CD14-positive monocyte (primary cell): ENCODE measurements at regions not wholly inside any gene's neighbourhood (a gene's known extent, or its start where the extent isn't known, plus 50 kb on each side); places are given as distances from the start of the nearest gene placed in this dataset.

Experiments used
- DNase-seq, 3 donors: peaks; one replicate each; pipeline ENCODE4 v3.0.0-alpha.2; 2011 to 2022
- H2AFZ ChIP-seq: 2 replicates; pipeline ENCODE4 v1.6.0; 2012; ENCODE audit warnings: mild to moderate bottlenecking, low read depth, low read length, inconsistent platforms; ENCODE audit not compliant: insufficient read depth, poor library complexity, severe bottlenecking
- H3K27ac ChIP-seq, 2 donors: 1 replicate in 1 of 2; 2 replicates in 1 of 2; pipeline ENCODE4 v1.5.1; 2012 to 2013; ENCODE audit warnings: low read length in 2 of 2, control low read depth in 1 of 2, inconsistent platforms in 1 of 2, low read depth in 1 of 2, mild to moderate bottlenecking in 1 of 2
- H3K27me3 ChIP-seq, 2 donors: one replicate each; pipeline versions ENCODE4 v1.6.0 to v1.6.1; 2011 to 2013; ENCODE audit warnings: low read length in 2 of 2; ENCODE audit not compliant: control insufficient read depth in 2 of 2, insufficient read depth in 2 of 2
- H3K36me3 ChIP-seq, 2 donors: replicated peaks in 1 of 2; 1 replicate in 1 of 2; 2 replicates in 1 of 2; pipeline versions ENCODE4 v1.5.1 to v1.6.1; 2012 to 2013; ENCODE audit warnings: low read length in 2 of 2, control low read depth in 1 of 2, inconsistent platforms in 1 of 2, mild to moderate bottlenecking in 1 of 2; ENCODE audit not compliant: insufficient read depth in 2 of 2, control insufficient read depth in 1 of 2
- H3K4me1 ChIP-seq, 2 donors: 1 replicate in 1 of 2; 2 replicates in 1 of 2; pipeline versions ENCODE4 v1.5.1 to v1.6.1; 2012 to 2013; ENCODE audit warnings: low read length in 2 of 2, control low read depth in 1 of 2, inconsistent platforms in 1 of 2, mild to moderate bottlenecking in 1 of 2, moderate library complexity in 1 of 2; ENCODE audit not compliant: insufficient read depth in 2 of 2, control insufficient read depth in 1 of 2
- H3K4me2 ChIP-seq: replicated peaks from 2 replicates; pipeline ENCODE3; 2012; ENCODE audit warnings: low read length, moderate library complexity, mild to moderate bottlenecking; ENCODE audit not compliant: poor library complexity, severe bottlenecking; ENCODE audit errors: extremely low read depth
- H3K4me3 ChIP-seq, 3 experiments: fragments of 200-600 bp in 1 of 3; sonication (generic) in 1 of 3; replicated peaks in 1 of 3; 1 replicate in 2 of 3; 2 replicates in 1 of 3; pipeline ENCODE4 v1.5.1; 2011 to 2013; ENCODE audit warnings: low read length in 3 of 3, mild to moderate bottlenecking in 3 of 3, control low read depth in 2 of 3, low read depth in 2 of 3, inconsistent platforms in 1 of 3, moderate library complexity in 1 of 3
- H3K79me2 ChIP-seq: 2 replicates; pipeline ENCODE4 v1.6.0; 2012; ENCODE audit warnings: mild to moderate bottlenecking, control low read depth, inconsistent platforms, low read length, moderate library complexity; ENCODE audit not compliant: insufficient read depth
- H3K9ac ChIP-seq: 2 replicates; pipeline ENCODE4 v1.6.0; 2017; ENCODE audit warnings: low read length, mild to moderate bottlenecking; ENCODE audit not compliant: insufficient read depth, poor library complexity, severe bottlenecking
- H3K9me3 ChIP-seq, 2 donors: replicated peaks in 1 of 2; 1 replicate in 1 of 2; 2 replicates in 1 of 2; pipeline versions ENCODE4 v1.5.1 to v1.6.1; 2012 to 2013; ENCODE audit warnings: low read length in 2 of 2, control low read depth in 1 of 2; ENCODE audit not compliant: control insufficient read depth in 1 of 2, insufficient read depth in 1 of 2
- H4K20me1 ChIP-seq: 2 replicates; pipeline ENCODE4 v1.6.0; 2012; ENCODE audit warnings: mild to moderate bottlenecking, low read length, control low read depth, moderate library complexity; ENCODE audit not compliant: insufficient read depth
- H3K27ac Mint-ChIP-seq, 7 donors: one replicate each; pipeline ENCODE4 v1.8.0; 2020; ENCODE audit warnings: mild to moderate bottlenecking in 7 of 7, mixed read lengths in 7 of 7, moderate library complexity in 6 of 7, inconsistent platforms in 2 of 7
- H3K27me3 Mint-ChIP-seq, 3 donors: one replicate each; pipeline ENCODE4 v1.8.0; 2021 to 2022; ENCODE audit warnings: low read depth in 3 of 3, mild to moderate bottlenecking in 3 of 3, mixed read lengths in 3 of 3, moderate library complexity in 3 of 3, inconsistent platforms in 1 of 3
- H3K36me3 Mint-ChIP-seq, 2 donors: one replicate each; pipeline ENCODE4 v1.8.0; 2020; ENCODE audit warnings: mixed read lengths in 2 of 2, inconsistent platforms in 1 of 2, mild to moderate bottlenecking in 1 of 2
- H3K4me1 Mint-ChIP-seq: one replicate; pipeline ENCODE4 v1.8.0; 2020; ENCODE audit warnings: mild to moderate bottlenecking, mixed read lengths
- H3K4me3 Mint-ChIP-seq, 2 donors: one replicate each; pipeline ENCODE4 v1.8.0; 2020; ENCODE audit warnings: mild to moderate bottlenecking in 2 of 2, mixed read lengths in 2 of 2, moderate library complexity in 1 of 2
- H3K9me3 Mint-ChIP-seq, 7 donors: one replicate each; pipeline ENCODE4 v1.8.0; 2020 to 2022; ENCODE audit warnings: mixed read lengths in 7 of 7, mild to moderate bottlenecking in 6 of 7, moderate library complexity in 6 of 7, inconsistent platforms in 2 of 7
- CTCF ChIP-seq: fragments of 200-600 bp; IDR thresholded peaks from one replicate; pipeline ENCODE4 v1.8.0; 2022; ENCODE audit warnings: antibody characterized with exemption, mild to moderate bottlenecking
- WGBS: methylation state at CpG from one replicate; pipeline ENCODE4 v1.1.5; 2013; ENCODE audit warnings: missing lambda C conversion rate; ENCODE audit not compliant: insufficient coverage; 5-methylcytosine and 5-hydroxymethylcytosine counted together
- intact Hi-C, 2 donors: fragments of 100-400 bp; cut with micrococcal nuclease; formaldehyde crosslinking; loops; one replicate each; pipeline versions ENCODE4 v1.15.0 to v1.15.1; 2023

GRCh38 chr4:128591482-128591881 is 218.0 kb upstream of the JADE1 start:
- 98% methylated on average over 6 of the region's 9 CpGs for WGBS
- no peak overlapping the region for H3K4me3 Mint-ChIP-seq
- intact Hi-C loops = no loop called here
- H3K79me2 ChIP-seq = no peaks in the 10 kb centered on the region
- H3K36me3 Mint-ChIP-seq = no peaks in the 10 kb centered on the region
- no peak overlapping the region for H3K4me3 ChIP-seq
- no peak overlapping the region for H3K27ac ChIP-seq
- TF ChIP-seq CTCF = no peak
- no peak overlapping the region for H2AFZ ChIP-seq
- H3K4me1 Mint-ChIP-seq = no peaks in the 10 kb centered on the region
- no peaks in the 10 kb centered on the region for H3K4me1 ChIP-seq
- H3K9me3 Mint-ChIP-seq = peaks cover 5 to 14% (median 10%) of the 10 kb centered on the region in 7 donors
- H3K27ac Mint-ChIP-seq = no peak overlapping the region
- DNase-seq = no peak
- H3K27me3 Mint-ChIP-seq = peaks cover 0 to 5% (median 3%) of the 10 kb centered on the region in 3 donors
- H3K27me3 ChIP-seq = no peaks in the 10 kb centered on the region
- no peak overlapping the region for H3K4me2 ChIP-seq
- no peak overlapping the region for H3K9ac ChIP-seq
- H3K9me3 ChIP-seq = no peaks in the 10 kb centered on the region
- H3K36me3 ChIP-seq = no peaks in the 10 kb centered on the region
- H4K20me1 ChIP-seq = no peaks in the 10 kb centered on the region

- Mint-ChIP-seq H3K27ac (no peak overlapping the region), H3K4me3 (no peak overlapping the region), H3K9me3 (peaks cover 5 to 14% (median 7%) of the 10 kb centered on the region in 7 donors), H3K4me1 (no peaks in the 10 kb centered on the region), H3K36me3 (no peaks in the 10 kb centered on the region), H3K27me3 (peaks cover 0 to 4% (median 2%) of the 10 kb centered on the region in 3 donors)
- Histone ChIP-seq H3K4me3 (no peak overlapping the region), H3K4me2 (no peak overlapping the region), H3K9ac (no peak overlapping the region), H2AFZ (no peak overlapping the region), H3K4me1 (no peaks in the 10 kb centered on the region), H3K27me3 (no peaks in the 10 kb centered on the region), H3K79me2 (no peaks in the 10 kb centered on the region), H3K9me3 (no peaks in the 10 kb centered on the region), H3K36me3 (no peaks in the 10 kb centered on the region), H3K27ac (no peak overlapping the region), H4K20me1 (no peaks in the 10 kb centered on the region)
- TF ChIP-seq CTCF = no peak
- 93% methylated on average over 2 of the region's 3 CpGs for WGBS
- DNase-seq = no peak
- intact Hi-C loops = no loop called here
Observed at GRCh38 chr4:128590773-128591172, 218.7 kb upstream of the JADE1 start.
